HG02973 (cell line): ENCODE measurements at regions not wholly inside any gene's neighbourhood (a gene's known extent, or its start where the extent isn't known, plus 50 kb on each side); places are given as distances from the start of the nearest gene placed in this dataset.

Source experiments
- ATAC-seq: cut with Tn5 transposase; IDR thresholded peaks from one replicate; pipeline ENCODE4 v1.9.1; 2021; ENCODE audit warnings: moderate library complexity; ENCODE audit not compliant: unreplicated experiment

DNA sequence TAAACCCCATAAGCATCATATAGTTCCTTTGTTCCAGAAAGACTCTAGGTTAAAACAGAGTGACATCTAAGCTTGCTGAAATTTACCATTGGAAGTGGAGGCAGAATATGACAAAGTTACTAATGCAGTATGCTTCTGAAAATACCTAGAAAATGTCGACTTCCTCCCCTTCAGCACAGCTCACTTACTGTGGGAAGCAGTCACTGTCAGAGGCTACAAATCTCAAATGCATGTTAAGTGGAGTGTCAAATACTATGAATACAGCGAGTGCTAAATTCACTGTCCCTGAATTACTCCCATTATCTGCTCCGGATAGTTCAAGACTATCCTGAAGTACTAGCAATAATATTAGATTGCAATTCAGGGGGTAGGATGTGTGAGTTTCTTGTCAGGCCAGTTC lies 1454.6 kb downstream of the AACS start:
- no peak for ATAC-seq

DNA sequence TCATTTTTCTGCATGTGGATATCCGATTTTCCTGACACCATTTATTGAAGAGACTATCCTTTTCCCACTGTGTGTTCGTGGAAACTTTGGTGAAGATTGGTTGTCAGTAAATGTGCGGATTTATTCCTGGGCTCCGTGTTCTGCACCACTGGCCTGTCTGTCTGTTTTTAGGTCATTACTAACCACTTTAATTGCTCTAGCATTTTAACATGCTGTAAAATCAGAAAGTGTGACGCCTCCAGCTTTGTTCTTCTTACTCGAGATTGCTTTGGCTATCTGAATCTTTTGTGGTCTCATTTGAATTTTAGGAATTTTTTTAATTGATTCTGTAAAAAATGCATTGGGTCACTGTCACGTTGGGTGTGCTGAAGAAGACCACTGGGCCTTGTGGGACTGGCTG lies 1458.7 kb downstream of the AACS start:
- ATAC-seq, result no peak

DNA sequence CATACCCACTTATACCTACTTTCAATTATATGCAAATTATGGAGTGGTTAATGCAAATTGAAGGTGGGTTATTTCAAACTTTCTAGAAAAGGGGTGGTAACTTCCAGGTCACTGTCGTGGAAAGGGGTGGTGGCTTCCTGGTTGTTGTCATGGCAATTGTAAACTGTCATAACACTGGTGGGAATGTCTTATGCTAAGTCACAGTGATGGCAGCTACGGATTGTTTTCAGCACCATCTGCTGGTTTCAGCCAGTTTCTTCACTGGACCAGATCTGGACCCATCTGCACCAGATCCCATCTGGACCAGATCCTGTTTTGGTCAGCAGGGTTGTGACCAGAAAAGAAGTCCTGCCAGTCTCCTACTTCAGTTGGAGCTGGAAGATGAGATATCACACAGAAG lies 1469.3 kb downstream of the AACS start:
- no peak for ATAC-seq

DNA sequence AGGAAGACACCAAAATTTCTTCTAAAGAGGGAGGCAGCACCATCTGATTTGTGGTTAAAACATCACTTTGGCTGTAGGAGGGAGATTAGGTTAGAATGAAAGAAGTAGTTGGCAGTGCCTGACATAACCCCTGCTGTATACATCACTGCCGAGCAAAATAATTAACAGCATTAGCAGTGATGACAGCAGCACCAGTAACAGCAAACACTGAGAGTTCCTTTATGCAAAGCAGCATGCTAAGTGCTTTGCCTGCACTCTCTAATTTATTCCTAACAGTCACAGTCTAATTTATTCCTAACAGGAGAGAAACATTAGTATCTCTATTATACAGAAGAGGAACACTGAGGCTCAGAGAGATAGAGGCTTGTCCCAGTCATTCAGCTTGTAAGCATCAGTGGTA lies 1469.7 kb downstream of the AACS start:
- ATAC-seq, result no peak

DNA sequence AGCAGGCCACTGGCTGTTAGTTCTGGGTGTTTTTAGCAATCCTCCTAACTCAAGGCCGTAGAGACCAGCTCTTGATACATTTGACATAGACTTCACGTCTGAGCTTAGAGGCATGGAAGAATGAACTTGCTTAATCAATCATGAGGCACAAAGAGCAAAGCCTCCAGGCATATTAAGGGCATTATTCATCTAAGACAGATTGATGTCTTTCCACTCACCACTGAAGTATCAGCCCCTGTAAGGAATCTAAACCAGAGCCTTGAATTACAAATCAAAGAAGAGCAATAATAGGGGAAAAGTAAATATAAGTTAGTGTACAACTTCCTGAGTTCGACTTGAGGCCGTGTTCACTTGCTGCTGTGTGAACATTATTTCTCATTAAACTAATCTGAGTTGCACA lies 1470.7 kb downstream of the AACS start:
- ATAC-seq, result no peak

DNA sequence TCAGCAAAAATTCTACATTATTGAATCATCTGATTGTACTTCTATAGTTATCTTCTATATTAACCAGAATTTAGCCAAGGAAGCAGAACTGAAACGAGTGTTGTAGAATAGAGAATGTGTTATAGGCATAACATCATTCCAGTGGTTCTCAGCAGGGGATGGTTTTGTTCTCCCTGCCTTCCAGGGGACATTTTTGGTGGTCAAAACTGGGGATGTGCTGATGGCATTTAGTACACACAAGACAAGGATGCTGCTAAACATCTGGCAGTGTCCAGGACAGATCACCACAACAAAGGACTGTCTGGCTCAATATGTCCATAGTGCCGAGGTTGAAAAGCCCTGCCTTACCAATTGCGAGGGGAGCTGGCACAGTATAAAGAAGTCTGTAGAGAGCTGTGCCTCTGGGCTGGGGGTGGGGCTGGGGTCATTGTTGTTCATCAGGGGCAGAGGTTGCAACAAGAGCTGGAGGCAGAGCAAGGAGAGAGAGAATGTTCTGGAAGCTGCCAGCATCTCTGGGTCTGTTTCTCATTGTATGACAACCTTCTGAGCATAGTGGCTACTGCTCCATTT lies 1472.8 kb downstream of the AACS start:
- no peak for ATAC-seq

DNA sequence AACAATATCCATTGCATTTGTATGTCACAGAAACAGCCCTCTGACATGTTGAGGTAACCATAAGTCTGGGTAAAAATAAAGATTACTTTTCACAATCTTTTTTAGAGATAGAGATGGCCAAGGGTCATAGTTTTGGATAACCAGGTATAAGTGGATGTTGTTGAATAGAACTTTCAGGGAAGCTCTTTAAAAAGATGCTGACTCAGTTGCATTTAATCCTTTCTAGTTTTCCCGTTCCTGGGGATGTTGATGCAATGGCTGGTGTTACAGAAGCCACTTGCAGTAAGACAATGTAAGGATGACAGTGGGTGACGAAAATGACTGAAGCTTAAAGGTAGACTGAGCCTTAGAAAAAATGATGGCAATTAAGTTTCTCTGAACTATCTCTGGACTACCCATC lies 1473.7 kb downstream of the AACS start:
- no peak for ATAC-seq

DNA sequence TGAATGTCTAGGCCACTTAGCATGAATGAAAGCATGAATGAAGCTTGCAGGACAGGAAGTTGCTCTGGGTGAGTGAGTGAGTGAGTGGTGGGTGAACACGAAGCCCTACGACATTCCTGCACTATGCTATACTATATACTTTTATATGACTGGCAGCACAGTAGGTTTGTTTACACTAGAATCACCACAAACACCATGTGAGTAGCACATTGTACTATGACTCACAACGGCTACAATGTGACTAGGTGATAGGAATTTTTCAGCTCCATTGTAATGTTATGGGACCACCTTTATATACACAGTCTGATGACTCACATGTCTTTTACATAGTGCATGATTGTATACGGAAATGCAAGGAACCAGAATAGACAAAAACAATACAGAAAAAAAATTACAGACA lies 1480.2 kb downstream of the AACS start:
- no peak for ATAC-seq

DNA sequence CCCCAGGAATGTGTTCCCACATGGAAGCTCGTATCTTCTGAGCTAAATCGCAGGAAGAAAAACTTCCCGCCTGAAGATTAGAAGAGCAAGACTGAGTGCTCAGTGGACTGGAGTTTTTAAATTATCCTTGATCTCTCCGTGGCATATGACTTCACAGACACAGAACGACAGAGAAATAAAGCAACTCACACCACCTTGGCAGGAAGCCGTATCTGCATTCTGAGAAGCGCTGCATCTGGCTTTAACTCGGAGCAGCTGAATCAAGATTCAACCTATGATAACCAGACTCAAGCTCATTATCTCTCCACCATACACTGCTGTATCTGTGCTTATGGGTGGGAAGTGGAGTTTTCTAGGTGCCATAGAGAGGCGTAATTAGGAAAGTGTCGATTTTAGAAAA lies 1482.7 kb downstream of the AACS start:
- no peak for ATAC-seq

DNA sequence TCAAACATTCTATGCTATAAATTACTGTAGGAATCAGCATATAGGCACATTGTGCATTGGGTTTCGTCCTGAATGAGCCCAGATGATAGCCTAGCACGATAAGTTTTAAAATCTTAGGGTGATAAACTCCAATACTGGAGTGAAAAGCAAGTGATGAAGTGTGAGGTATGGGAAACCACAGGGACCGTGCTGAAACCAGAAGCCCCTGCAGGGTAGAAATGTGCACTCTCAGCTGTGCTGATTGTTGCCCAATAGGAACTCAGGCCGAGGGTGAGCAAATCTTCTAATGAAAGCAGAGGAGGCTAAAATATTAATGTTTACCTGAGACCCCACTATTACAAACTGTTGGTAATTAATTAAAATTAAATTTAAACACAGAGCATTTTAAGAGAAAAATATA lies 1486.6 kb downstream of the AACS start:
- no peak for ATAC-seq

DNA sequence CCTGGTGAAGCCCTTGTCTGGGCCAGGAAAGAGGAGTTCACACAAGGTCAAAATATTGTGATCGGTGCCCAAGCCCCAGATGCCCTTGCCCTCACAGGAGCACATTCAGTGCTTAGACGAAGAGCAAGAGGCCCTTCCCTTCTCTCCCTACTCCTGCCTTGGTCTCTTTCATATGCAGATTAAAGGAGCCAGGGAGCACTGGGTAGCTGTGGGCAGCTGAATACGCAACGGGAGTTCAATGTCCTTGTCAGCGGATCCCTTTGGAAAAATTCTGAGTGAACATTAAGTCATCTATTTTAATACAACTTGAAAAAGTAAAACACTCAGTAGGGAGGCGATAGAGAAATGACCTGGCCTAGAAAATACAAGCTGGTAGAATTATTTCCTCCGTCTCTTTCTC lies 1489.4 kb downstream of the AACS start:
- no peak for ATAC-seq

DNA sequence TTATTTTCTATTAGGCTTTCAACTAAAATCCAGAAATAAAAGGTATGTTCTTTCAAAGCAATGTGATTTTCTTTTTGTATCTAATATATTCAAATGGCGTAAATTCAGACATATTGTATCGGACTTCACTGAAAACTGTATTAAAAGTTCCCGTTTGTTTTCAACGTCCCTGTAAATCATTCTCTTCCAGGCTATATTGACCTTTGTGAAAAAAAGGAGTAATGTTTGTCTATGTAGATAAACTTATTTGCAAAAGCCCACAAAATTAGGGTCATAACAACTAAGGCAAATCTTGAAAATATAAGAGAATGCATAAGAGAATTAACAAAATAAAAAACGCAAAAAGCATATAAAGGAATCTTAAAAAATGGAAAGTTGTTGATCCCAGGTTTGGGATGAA lies 1492.4 kb downstream of the AACS start:
- no peak for ATAC-seq

DNA sequence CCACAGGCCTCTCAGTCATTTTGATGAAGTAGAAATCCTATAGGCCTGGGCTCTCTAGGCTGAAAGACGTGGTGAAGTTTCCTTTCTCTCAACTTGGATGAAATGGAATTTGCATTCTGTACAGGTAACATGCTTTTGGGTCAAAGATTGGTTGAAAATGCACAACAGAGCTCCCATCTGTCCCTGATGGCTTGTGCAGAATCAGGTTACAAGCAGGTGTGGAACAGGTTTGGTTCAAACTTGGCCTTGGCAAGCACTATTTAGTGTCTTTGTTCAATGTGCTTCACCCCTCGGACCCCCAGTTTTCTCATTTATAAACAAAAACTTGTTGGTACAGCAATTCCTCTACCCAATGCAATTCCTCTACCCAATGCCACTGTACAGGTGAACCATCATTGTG lies 1493.0 kb downstream of the AACS start:
- ATAC-seq, result no peak

DNA sequence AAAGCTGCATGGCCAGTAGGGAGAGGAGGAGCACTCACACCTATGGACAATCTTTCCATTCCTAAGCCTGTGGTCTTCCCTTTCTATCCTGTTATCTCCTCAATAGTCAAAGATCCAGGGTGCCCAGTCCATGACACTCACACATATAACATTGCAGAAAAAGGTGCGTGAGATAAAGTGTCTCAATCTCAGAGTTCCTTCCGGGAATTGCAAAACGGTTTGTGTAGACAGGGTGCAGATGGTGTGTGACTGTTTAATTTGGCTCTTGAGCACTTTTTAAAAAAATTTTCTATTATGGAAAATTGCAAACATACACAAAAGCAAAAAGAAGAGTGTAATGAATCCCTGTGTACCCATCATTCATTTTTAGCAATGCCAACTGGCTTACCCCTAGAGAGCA lies 1493.6 kb downstream of the AACS start:
- no peak for ATAC-seq

DNA sequence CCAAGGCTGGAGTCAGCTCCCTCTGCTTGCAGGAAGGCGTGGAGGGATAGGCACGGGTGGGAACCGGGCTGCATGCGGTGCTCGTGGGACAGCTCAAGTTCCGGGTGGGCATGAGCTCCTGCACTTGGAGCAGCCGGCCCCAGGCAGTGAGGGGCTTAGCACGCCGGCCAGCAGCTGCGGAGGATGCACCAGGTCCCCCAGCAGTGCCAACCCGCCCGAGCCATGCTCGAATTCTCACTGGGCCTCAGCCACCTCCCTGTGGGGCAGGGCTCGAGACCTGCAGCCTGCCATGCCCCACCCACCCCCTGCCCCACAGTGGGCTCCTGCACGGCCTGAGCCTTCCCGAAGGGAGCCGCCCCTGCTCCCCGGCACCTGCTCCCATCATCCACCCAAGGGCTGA lies 1501.8 kb downstream of the AACS start:
- ATAC-seq, result no peak

DNA sequence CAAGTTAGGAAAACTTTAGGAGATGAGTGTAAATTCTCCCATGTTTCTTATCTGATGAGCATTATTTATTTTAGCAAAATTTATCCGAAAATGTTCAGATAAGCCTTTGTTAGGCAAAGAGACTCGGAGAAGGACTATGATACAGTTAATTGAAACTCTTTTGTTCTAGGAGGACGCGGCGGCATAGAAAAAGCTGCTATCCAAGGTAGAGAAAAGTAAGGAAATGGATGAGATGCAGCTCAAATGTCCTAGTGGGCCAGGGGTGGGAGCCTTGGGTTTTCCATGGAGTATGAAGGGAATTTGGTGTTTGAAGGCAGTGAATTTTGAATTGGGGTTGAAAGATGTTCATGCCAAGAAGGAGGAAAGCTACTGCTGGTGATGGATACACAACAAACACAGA lies 1504.5 kb downstream of the AACS start:
- ATAC-seq, result no peak

DNA sequence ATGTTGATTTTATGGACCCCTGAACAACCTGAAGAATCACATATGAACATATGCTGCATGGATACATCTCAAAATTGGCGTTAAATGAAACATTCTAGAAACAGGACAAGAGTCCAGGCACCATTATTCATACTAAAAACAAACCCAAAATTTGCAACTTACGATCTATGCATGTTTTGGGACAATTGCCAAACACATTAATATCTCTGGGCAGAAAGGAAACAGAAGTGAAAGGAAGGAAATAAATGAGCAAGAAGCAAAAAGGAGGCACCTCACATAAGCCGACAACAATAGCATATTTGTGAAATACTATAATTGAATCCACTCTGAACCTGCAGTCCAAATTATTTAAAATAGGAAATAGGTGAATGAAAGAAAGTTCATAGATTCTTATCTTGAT lies 1505.3 kb downstream of the AACS start:
- ATAC-seq, result no peak

DNA sequence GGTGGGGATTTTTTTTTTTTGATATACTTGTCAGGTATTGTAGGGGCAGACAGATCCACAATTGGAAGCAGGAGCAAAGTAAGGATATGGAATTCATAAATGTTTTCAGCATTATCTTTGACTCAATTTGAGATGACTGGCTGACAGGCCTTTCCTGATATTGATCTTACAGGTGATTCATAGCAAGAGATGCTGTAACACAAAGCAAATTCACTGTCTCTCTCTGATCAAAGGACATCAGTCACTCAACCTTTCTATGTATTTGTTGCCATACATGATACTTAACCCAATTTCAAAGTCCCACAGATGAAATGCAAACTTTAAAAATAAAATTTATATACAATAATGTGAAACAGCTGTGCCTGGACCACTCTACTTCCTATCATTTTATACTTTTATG lies 1506.9 kb downstream of the AACS start:
- no peak for ATAC-seq

DNA sequence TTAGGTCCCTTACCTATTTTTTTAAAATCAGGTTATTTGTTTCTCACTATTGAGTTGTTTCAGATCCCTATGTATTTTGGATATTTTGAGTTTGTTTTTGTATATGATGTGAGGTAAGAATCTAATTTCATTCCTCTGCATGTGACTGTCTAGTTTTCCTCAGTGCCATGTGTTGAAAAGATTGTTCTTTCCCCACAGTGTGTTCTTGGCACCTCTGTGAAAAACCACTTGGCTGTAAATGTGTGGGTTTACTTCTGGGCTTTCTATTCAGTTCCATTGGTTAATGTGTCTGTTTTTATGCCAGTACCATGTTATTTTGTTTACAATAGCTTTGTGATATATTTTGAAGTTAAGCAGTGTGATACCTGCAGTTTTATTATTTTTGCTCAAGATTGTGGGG lies 1516.4 kb downstream of the AACS start:
- ATAC-seq, result no peak

DNA sequence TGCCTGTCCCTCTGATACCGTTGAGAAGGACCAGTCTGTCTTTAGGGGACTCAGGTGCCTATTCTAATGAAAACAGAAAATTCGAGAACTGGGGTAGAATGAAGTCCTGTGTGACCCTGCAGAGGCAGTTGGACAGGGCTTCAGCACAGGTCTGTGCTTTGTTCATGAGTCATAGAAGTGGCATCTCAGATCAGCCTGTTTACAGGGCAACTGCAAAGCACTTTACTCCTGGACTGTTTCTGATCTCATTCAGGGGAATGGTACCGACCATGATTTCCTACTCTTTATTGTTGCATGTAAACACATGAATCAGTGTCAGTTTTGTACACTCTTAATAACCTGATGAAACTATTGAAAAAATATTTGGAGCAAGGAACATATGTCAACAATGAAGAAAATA lies 1517.0 kb downstream of the AACS start:
- ATAC-seq, result no peak

DNA sequence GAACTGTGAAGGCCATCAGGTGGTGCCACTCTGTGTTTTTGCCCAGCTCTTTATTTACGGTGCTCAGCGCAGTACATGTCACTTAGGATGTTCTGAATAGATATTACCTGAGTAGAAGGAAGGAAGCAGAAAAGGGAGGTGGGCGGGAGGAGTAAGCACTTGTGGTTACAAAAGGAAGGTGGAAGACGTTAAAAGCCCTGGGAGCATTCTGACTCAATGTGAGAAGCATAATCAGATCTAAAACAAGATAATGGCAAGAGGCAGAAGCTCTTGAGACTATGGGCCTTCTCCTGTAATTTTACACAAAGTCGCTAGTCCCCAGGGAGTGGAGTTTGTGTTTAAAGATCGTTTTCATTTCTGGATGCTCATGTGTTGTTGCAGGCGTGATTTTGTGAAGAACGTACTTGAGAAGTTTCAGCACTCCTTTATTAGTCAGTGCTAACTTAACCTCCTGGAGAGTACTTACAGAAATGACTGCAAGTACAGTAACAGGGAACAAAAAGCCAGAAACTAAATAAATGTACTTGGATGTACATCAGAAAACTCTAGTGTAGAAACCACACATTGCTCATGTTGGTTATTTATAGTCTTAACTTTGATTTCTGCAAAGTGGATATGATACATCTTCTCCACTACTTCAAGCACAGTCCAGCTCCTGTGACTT lies 1523.5 kb downstream of the AACS start:
- ATAC-seq, result no peak

DNA sequence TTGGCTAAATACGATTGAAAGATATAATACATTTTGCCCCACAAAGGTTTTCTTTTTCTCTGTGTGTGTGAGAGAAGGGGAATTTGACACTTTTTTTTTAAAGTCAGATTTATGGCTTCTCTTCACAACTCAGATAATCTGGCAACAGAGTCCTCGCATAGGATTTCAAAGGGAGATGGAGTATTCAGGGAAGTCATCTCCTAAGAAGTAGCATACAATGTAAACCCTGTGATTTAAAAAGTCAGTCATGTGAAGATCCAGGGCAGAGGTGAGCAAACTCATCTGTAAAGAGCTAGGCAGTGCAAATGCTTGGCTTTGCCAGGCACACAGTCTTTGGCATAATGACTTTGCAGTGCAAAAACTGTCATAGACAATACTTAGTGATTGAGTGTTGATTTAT lies 1526.3 kb downstream of the AACS start:
- ATAC-seq, result no peak
